Neural crest cell (in vitro differentiated cells): ENCODE measurements at regions not wholly inside any gene's neighbourhood (a gene's known extent, or its start where the extent isn't known, plus 50 kb on each side); places are given as distances from the start of the nearest gene placed in this dataset.

Experiments
- DNase-seq: peaks from one replicate; pipeline ENCODE4 v3.0.0; 2021; ENCODE audit warnings: low read depth, mixed read lengths, low spot score
- H3K27ac Mint-ChIP-seq: one replicate; pipeline ENCODE4 v1.8.0; 2021; ENCODE audit warnings: mild to moderate bottlenecking, mixed read lengths; ENCODE audit not compliant: unreplicated experiment
- H3K27me3 Mint-ChIP-seq: 2 replicates; pipeline ENCODE4 v1.8.0; 2021; ENCODE audit warnings: low read depth, mild to moderate bottlenecking, mixed read lengths
- H3K36me3 Mint-ChIP-seq: 2 replicates; pipeline ENCODE4 v1.8.0; 2021; ENCODE audit warnings: low read depth, mild to moderate bottlenecking, mixed read lengths
- H3K4me1 Mint-ChIP-seq: 2 replicates; pipeline ENCODE4 v1.8.0; 2021; ENCODE audit warnings: mixed read lengths
- H3K4me3 Mint-ChIP-seq: one replicate; pipeline ENCODE4 v1.8.0; 2021; ENCODE audit warnings: mild to moderate bottlenecking, mixed read lengths
- H3K9me3 Mint-ChIP-seq: 2 replicates; pipeline ENCODE4 v1.8.0; 2021; ENCODE audit warnings: mixed read lengths
- CTCF ChIP-seq: fragments of 200-600 bp; sonication (generic); conservative IDR thresholded peaks from 2 replicates; pipeline ENCODE4 v1.5.0; 2021; ENCODE audit warnings: antibody characterized with exemption, mild to moderate bottlenecking

- DNase-seq, result peak; percentile 57
- Mint-ChIP-seq H3K4me3 (peak overlapping the region; percentile 88), H3K27me3 (no peaks in the 10 kb centered on the region)
Measured at GRCh38 chr6:117829594-117830319, 77.3 kb upstream of the SLC35F1 start.

GRCh38 chr6:117837261-117837660 lies 69.8 kb upstream of the SLC35F1 start:
- TF ChIP-seq CTCF, result no peak
- Mint-ChIP-seq H3K27me3 (no peaks in the 10 kb centered on the region), H3K27ac (no peak overlapping the region), H3K4me3 (no peak overlapping the region), H3K9me3 (peaks cover 2% of the 10 kb centered on the region), H3K36me3 (peaks cover 2% of the 10 kb centered on the region), H3K4me1 (peaks cover 14% of the 10 kb centered on the region)
- no peak for DNase-seq

More at GRCh38 chr6:117829594-117830319, 77.3 kb upstream of the SLC35F1 start:
- Mint-ChIP-seq H3K27ac (peak overlapping the region; percentile 86), H3K9me3 (peaks cover 5% of the 10 kb centered on the region), H3K4me1 (peaks cover 6% of the 10 kb centered on the region), H3K36me3 (peaks cover 4% of the 10 kb centered on the region)
- peak; percentile 74 for TF ChIP-seq CTCF

- DNase-seq, result peak; percentile 52
Measured at GRCh38 chr6:117840541-117840983, 66.5 kb upstream of the SLC35F1 start.

GRCh38 chr6:117847912-117848311 lies 59.2 kb upstream of the SLC35F1 start:
- Mint-ChIP-seq H3K27me3 (no peaks in the 10 kb centered on the region), H3K36me3 (peaks cover 9% of the 10 kb centered on the region), H3K4me3 (no peak overlapping the region), H3K27ac (no peak overlapping the region), H3K4me1 (no peaks in the 10 kb centered on the region), H3K9me3 (peaks cover 30% of the 10 kb centered on the region)
- TF ChIP-seq CTCF, result no peak
- no peak for DNase-seq

More at GRCh38 chr6:117840541-117840983, 66.5 kb upstream of the SLC35F1 start:
- H3K4me1 Mint-ChIP-seq, result peaks cover 14% of the 10 kb centered on the region
- no peak overlapping the region for H3K27ac Mint-ChIP-seq
- H3K4me3 Mint-ChIP-seq, result no peak overlapping the region
- H3K27me3 Mint-ChIP-seq, result no peaks in the 10 kb centered on the region
- TF ChIP-seq CTCF, result peak; percentile 84
- peaks cover 3% of the 10 kb centered on the region for H3K36me3 Mint-ChIP-seq
- H3K9me3 Mint-ChIP-seq, result peaks cover 9% of the 10 kb centered on the region

- no peak for TF ChIP-seq CTCF
- Mint-ChIP-seq H3K27ac (no peak overlapping the region), H3K4me3 (no peak overlapping the region), H3K4me1 (no peaks in the 10 kb centered on the region), H3K9me3 (peaks cover 28% of the 10 kb centered on the region), H3K36me3 (peaks cover 10% of the 10 kb centered on the region), H3K27me3 (no peaks in the 10 kb centered on the region)
- no peak for DNase-seq
Measured at GRCh38 chr6:117849087-117849486, 58.0 kb upstream of the SLC35F1 start.
